HG03159 (cell line): ENCODE measurements at regions not wholly inside any gene's neighbourhood (a gene's known extent, or its start where the extent isn't known, plus 50 kb on each side); places are given as distances from the start of the nearest gene placed in this dataset.
"Not testable (repeated sequence)": the region's sequence is repeated elsewhere in the genome, so short reads cannot be mapped to it uniquely, and the experiment has no call there.

Experiments
- ATAC-seq: cut with Tn5 transposase; IDR thresholded peaks from one replicate; pipeline ENCODE4 v1.9.1; 2021; ENCODE audit warnings: mild to moderate bottlenecking, moderate library complexity; ENCODE audit not compliant: unreplicated experiment

GRCh38 chr4:154907345-154908045 is 126.4 kb downstream of the RBM46 start:
- not testable (repeated sequence) for ATAC-seq

GRCh38 chr4:154908168-154908567 is 127.1 kb downstream of the RBM46 start:
- no peak for ATAC-seq

DNA sequence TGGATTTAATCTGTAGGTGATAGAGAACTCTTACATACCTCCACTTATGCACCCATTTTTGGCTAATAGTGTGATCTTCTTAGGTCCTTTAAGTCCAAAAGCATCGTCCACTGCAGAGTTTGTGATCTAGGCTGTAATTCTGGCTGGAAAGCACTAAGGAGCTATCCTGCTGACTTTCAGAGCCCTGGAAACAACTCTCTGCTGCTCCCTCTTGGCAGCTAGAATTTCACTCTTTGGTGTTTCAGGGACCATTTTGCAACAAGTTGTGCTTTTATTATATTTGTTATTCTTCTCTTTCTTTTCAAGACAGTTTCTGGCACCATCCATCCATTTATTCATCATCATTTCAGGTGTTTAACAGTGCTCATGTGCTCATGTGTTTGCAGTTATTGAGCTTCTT is 130.0 kb downstream of the RBM46 start:
- ATAC-seq = no peak

DNA sequence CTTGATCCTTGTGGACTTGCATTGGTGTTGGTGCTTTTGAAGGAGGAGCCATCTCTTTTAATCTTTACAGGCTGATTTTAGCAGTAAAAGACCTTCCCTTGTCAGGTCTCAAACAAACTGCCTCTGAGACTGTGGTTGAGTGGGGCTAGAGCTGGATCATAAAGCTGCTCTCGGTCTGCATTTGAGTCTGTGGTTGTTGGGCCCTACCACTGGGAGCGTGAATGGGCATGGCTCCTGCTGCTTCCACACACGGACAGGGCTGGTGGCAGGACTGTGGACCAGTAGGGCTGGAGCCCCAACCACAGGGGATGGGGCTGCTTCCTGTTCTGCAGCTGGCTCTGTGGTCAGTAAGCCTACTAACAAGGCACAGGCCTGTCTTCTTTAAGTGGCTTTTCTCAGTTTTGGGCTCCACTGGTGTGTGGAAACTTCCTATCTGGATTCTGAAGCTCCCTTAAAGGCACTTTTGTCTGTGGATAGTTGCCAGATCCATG is 130.6 kb downstream of the RBM46 start:
- no peak for ATAC-seq

DNA sequence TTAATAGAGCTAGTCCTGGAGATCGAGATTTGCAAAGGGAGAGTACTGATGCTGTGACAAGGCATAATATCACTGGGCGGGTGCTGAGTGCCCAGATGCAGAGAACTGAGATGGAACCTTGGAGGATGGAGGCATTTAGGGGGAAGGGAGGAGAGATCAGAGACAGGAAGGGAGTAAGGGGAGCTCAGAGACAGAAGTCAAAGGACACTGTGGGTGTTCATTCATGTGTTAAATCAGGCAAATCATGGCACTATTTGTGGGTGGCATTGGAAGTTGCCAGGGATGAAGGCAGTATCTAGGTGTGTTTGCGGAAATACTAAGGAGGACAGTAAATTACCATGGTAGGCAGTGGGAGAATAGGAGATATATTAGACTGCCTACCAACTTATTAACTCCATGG is 135.0 kb downstream of the RBM46 start:
- ATAC-seq = no peak

GRCh38 chr4:154927126-154927680 is 146.1 kb downstream of the RBM46 start:
- no peak for ATAC-seq

GRCh38 chr4:154928640-154929257 is 147.7 kb downstream of the RBM46 start:
- no peak for ATAC-seq

DNA sequence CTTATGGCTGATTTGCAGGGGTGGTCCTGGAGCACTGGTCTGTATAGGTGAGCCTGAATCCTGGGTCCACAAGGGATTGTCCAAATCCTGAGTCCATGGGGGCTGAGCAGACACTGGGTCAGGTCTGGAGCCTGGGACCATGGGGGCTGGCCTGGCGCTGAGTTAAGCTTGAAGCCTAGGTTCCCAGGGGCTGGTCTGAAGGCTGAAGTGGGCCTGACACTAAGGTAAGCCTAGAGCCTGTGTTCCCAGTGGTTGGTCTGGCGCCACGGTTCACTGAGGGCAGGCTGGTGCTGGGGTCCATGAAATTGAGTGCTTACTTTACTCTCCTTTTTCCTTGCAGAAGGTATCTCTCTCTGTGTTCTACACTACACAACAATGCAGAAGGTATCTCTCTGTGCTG is 155.8 kb downstream of the RBM46 start:
- no peak for ATAC-seq

- ATAC-seq = no peak
These were observed 158.8 kb downstream of the RBM46 start for GRCh38 chr4:154939851-154940250.

DNA sequence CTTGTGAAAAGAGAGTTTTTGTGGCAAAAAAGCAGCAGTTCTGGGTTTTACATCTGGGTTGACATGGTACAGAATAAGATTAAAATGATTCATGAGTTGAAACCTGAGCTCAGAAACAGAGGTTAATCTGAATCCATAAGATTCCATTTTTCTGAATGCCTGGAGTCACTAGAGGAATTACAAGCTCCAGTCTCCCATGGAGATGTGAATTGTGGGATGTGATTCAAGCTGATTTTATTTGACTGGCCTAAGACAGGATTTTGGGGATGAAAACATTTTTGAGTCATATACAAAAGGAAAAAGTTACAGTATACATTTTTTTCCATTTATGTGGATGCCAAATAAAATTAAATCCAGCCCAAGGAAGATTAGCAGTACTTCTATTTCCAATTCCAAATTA is 161.1 kb downstream of the RBM46 start:
- no peak for ATAC-seq

- no peak for ATAC-seq
These were observed 163.9 kb downstream of the RBM46 start for GRCh38 chr4:154944996-154945395.

DNA sequence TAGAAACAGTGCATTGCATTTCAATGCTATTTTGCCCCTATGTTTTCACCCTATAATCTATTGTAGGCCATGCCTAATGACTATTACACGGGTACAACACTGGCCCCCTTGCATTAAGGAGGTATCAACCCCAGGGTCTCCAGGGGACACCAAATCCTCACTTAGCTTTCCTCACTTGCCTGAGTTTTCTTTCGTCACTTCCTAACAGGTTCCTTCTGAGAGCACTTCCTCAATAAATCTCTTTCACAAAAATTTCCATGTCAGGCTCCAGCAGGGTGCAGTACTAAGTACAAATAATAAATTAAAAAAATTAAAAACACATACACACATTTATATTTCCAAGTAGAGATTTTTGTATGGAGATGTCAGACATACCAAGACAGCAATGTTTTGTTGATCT is 165.0 kb downstream of the RBM46 start:
- ATAC-seq = no peak

GRCh38 chr4:154953691-154954090 is 172.6 kb downstream of the RBM46 start:
- ATAC-seq = no peak

DNA sequence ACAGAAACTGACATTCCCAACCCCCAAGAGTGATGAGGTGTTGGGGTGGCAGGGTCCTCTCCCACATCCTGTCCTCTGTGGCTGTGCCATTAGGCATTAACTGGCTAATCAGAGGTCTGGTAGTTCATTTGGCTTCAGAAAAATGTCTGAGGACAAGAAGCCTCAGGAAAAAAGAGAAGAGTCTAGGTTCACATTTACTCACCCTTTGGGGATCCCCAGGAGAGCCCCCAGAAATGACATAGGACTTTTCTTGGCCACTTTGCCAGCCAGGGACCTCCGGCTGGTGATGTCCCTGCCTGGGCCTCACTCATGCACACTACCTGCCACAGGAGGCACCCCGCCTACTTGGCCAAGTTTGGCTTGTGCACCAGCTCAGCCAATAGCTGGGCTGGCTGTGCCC is 173.0 kb downstream of the RBM46 start:
- no peak for ATAC-seq

DNA sequence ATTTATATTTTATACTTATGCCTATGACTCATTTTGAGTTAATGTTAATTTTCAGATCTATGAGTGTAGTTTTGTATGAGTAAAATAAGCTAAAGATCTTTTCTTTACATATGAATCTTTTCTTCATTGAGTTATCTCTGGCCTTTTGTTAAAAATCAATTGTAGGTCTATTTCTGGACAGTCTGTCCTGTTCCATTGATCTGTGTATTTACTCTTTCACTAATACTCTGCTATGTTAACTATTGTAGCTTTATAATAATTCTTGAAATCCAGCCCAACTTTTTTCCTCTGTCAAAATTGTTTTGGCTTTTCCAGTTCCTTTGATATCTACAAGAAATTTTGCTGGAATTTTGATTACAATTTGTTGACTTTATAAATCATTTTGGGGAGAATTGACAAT is 177.0 kb downstream of the RBM46 start:
- ATAC-seq = no peak

DNA sequence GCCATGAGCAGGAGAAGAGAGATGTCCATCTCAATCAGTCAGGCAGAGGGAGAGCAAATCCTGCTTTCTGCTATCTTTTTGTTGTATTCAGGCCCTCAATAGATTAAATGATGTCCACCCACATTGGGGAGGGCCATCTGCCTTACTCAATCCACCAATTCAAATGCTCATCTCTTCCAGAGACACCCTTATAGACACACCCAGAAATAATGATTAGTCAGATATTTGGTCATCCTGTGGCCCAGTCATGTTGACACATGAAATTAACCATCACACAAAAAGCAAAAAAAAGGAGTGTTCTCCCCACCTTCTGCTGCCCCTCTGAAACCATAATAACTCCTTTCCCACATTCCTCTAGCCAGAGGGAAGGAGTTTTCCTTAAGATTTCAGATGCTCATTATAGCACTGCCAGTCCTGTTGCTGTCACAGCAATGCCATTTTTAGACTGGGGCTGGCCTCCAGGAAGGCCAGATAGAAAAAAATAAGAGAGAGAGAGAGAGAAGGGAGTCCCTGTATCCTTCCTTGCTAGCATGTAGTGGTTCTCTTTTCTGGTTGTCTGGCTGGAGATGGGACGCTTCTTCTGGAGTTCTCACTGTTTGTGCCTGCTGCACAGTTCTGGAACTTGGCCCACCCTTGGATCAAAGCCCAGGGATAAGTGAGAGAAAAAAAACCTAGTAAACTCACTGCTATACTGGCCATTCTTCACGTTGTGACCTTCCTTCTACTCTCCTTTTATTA is 177.7 kb downstream of the RBM46 start:
- no peak for ATAC-seq

DNA sequence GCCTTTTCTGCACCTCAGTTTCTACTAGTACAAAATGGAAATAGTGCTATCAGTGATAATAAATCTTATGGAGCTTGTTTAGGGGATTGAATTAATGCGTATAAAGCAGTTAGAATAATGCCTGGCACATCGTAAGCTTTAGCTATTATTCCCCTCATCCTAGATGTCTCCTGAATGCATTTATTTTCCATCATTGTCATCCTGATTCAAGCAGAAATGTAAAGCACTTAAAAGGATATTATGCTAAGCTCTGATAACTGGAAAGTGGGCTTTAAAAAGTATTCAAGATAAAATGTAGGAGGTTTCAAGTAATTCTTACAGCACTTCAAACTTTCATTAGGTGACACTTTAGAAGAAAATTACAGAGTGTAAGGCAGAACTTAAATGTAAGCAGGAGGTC is 178.7 kb downstream of the RBM46 start:
- no peak for ATAC-seq

DNA sequence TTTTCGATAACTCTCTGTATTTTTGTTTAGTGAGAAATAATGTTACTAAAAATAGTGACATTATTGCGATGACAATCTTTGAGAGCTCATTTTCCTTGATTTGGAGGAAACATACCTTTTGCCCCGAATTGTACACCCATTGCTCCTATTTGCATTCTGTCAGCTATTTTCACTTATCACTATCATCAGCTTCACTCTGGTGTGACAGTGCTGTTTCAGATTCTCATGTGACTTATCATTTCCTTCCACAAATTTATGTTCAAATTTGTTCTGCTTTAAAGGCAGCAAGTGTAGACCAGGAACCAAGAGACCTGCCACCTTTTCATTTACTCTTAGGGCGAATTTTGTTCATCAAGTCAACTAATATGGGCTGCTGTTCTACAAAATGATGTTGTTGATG is 179.4 kb downstream of the RBM46 start:
- ATAC-seq = peak; percentile 36

GRCh38 chr4:154961263-154961662 is 180.2 kb downstream of the RBM46 start:
- ATAC-seq = peak; percentile 97

- no peak for ATAC-seq
These were observed 192.4 kb downstream of the RBM46 start for GRCh38 chr4:154973244-154974035.

DNA sequence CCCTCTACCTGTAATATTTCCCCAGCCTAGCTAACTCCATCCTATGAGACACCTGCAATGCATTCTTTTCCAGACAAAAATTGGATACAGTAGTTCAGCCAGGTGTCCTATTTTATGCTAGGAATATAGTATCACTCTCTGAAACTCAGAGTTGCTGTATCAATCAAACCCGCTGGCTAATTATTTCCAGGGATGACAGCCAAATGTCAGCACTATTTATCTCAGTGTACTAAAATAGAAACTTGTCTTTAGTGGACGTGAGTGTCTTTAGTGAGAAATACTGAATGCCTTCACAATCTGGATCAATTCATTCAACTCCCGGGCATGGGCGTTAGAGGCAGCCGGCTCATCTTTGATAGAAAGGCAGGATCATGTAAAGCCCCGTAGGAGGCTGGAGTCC is 196.2 kb downstream of the RBM46 start:
- no peak for ATAC-seq
